ENCODE measurements at regions not wholly inside any gene's neighbourhood (a gene's known extent, or its start where the extent isn't known, plus 50 kb on each side); places are given as distances from the start of the nearest gene placed in this dataset.

DNA sequence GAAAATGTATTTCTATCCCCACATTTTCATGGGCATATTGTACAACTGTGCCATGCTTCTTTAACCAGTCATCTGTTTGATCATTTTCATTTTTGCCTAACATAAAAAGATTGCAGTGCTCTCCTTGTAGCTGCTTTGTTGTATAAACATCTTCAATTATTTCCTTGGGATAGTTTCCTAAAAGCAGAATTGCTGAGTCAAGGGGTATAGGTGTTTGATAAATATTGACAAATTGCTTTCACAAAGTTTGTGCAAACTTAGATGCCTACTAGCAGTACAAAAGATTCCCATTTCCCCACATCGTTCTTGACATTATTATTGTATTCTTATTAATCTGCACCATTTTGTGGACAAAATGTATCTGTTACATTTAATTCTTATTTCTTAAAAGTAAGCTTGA is 479.6 kb downstream of the FBXO15 start:
- TF ChIP-seq, protein P1, sequence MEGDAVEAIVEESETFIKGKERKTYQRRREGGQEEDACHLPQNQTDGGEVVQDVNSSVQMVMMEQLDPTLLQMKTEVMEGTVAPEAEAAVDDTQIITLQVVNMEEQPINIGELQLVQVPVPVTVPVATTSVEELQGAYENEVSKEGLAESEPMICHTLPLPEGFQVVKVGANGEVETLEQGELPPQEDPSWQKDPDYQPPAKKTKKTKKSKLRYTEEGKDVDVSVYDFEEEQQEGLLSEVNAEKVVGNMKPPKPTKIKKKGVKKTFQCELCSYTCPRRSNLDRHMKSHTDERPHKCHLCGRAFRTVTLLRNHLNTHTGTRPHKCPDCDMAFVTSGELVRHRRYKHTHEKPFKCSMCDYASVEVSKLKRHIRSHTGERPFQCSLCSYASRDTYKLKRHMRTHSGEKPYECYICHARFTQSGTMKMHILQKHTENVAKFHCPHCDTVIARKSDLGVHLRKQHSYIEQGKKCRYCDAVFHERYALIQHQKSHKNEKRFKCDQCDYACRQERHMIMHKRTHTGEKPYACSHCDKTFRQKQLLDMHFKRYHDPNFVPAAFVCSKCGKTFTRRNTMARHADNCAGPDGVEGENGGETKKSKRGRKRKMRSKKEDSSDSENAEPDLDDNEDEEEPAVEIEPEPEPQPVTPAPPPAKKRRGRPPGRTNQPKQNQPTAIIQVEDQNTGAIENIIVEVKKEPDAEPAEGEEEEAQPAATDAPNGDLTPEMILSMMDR (IDR thresholded peaks at IDR 0.05) = no peak
- Histone ChIP-seq H3K27ac (no peak overlapping the region), H3K27me3 (no peaks in the 10 kb centered on the region), H3K36me3 (no peaks in the 10 kb centered on the region), H3K9me3 (no peaks in the 10 kb centered on the region), H3K4me3 (no peak overlapping the region), H3K4me1 (no peaks in the 10 kb centered on the region)
- ATAC-seq (no peak), FAIRE-seq (no peak), DNase-seq (no peak)
- 29 to 44% methylated on average over 1 of the region's 1 CpG for WGBS, 2 donors
- intact Hi-C loops (cut with DNase I) = no loop called here

DNA sequence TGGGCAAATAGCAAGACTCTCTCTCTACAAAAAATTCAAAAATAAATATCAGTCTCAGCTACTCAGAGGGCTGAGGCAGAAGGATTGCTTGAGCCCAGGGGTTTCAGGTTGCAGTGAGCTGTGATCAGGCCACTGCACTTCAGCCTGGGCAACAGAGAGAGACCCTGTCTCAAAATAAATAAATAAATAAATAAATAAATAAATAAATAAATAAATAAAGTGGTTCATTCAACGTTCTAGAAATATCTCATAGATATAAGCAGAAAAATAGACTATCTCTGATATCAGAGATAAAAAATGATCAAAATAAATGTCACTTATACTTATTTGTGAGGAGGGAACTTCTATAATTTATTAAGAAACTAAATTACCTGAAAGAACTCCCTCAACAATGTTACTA is 480.9 kb downstream of the FBXO15 start:
- H3K4me3 ChIP-seq = no peak overlapping the region
- DNase-seq (no peak), ATAC-seq (no peak), FAIRE-seq (no peak)
- no peaks in the 10 kb centered on the region for H3K9me3 ChIP-seq
- 56 to 64% methylated on average over 1 of the region's 1 CpG for WGBS, 2 donors
- no peaks in the 10 kb centered on the region for H3K4me1 ChIP-seq
- TF ChIP-seq, protein P1 (IDR thresholded peaks at IDR 0.05) = no peak
- H3K27ac ChIP-seq = no peak overlapping the region
- intact Hi-C loops (cut with DNase I) = no loop called here
- no peaks in the 10 kb centered on the region for H3K27me3 ChIP-seq
- H3K36me3 ChIP-seq = no peaks in the 10 kb centered on the region

DNA sequence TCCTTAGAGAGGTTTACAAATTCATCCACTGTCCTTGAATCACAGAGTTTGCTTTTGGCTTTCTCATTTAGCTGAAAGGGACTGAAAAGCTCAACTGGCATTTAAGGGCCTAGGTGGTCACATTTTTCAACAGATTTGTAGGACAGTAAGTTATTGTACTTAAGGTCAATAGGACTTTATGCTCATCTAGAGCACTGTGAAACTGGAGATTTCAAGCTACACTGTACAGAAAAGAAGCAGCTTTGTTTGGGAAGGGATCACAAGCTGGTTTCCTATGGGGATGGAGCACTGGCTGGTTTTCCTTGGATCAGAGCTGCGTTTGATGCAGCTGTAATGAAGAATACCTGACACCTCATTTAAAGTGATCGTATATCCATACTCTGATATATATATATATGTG is 482.7 kb downstream of the FBXO15 start:
- DNase-seq (no peak), FAIRE-seq (no peak), ATAC-seq (no peak)
- no peaks in the 10 kb centered on the region for H3K36me3 ChIP-seq
- no peaks in the 10 kb centered on the region for H3K4me1 ChIP-seq
- TF ChIP-seq, protein P1 (IDR thresholded peaks at IDR 0.05) = no peak
- intact Hi-C loops (cut with DNase I) = no loop called here
- H3K27me3 ChIP-seq = no peaks in the 10 kb centered on the region
- H3K27ac ChIP-seq = no peak overlapping the region
- H3K4me3 ChIP-seq = no peak overlapping the region
- no peaks in the 10 kb centered on the region for H3K9me3 ChIP-seq
- 68 to 74% methylated on average over 2 of the region's 2 CpGs for WGBS, 2 donors

DNA sequence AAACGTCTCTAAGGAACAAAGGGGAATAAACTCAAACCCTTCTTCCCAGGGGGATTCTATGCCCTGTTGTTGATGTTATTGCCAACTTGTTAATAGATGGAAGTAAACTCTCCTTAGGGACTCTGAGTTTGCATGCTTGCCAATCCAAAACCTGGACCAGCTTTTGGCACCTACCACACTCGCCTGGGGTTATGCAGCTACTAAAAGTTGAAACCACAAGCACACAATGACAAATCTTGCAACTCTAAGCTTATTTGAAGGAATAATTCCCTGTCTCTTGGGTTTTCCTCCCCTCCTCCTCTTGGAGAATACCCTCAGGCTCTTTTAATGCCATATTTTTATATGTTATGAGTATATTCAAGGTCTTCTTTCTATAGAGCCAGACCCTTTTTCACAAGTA is 484.1 kb downstream of the FBXO15 start:
- ATAC-seq = no peak
- H3K9me3 ChIP-seq = no peaks in the 10 kb centered on the region

DNA sequence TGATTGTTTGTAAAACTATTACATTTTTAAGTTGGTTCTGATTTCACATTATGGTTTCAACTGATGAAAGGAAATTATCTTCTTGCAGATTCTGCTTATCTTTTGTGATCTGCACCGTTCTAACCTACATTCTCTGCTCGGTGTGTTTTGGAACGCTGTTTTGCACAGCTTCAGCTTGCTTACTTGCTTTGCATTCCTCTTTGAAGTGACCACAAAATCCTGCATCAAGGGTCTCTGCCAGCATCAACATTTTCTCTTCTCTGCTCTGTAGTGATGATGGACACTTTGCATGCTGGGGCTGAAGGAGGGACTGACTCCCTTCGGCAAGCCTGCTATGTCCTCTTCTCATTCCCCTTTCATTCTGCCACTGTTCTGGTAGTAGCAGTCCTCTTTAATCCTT is 485.2 kb downstream of the FBXO15 start:
- Histone ChIP-seq H3K27me3 (no peaks in the 10 kb centered on the region), H3K36me3 (no peaks in the 10 kb centered on the region), H3K4me1 (no peaks in the 10 kb centered on the region), H3K4me3 (no peak overlapping the region), H3K9me3 (no peaks in the 10 kb centered on the region), H3K27ac (no peak overlapping the region)
- intact Hi-C loops (cut with DNase I) = no loop called here
- TF ChIP-seq, protein P1 (IDR thresholded peaks at IDR 0.05) = no peak
- ATAC-seq (no peak), DNase-seq (no peak), FAIRE-seq (no peak)
- 60 to 64% methylated on average over 4 of the region's 4 CpGs for WGBS, 2 donors

More for the DNA sequence above, 484.1 kb downstream of the FBXO15 start:
- no peaks in the 10 kb centered on the region for H3K27me3 ChIP-seq
- H3K27ac ChIP-seq = no peak overlapping the region
- DNase-seq (no peak), FAIRE-seq (no peak)
- 48 to 73% methylated on average over 2 of the region's 2 CpGs for WGBS, 2 donors
- H3K4me3 ChIP-seq = no peak overlapping the region
- intact Hi-C loops (cut with DNase I) = no loop called here
- no peaks in the 10 kb centered on the region for H3K36me3 ChIP-seq
- no peaks in the 10 kb centered on the region for H3K4me1 ChIP-seq
- TF ChIP-seq, protein P1 (IDR thresholded peaks at IDR 0.05) = no peak
